SK-N-SH treated with all-trans-retinoic acid at 6 μM for 48 hours (cell line): ENCODE measurements at regions not wholly inside any gene's neighbourhood (a gene's known extent, or its start where the extent isn't known, plus 50 kb on each side); places are given as distances from the start of the nearest gene placed in this dataset.

Source experiments
- ATAC-seq: fragments of 200-7000 bp; cut with Tn5 transposase; 3 replicates; pipeline ENCODE4 v1.9.1; 2020; ENCODE audit warnings: mild to moderate bottlenecking, moderate library complexity
- ARNTL ChIP-seq: fragments of 450-650 bp; formaldehyde crosslinking; IDR thresholded peaks from 2 replicates; pipeline ENCODE4 v1.5.0; 2020; ENCODE audit warnings: low read depth, mild to moderate bottlenecking, moderate library complexity, borderline replicate concordance
- BACH2 ChIP-seq: fragments of 250-450 bp; sonication (Bioruptor Pico); IDR thresholded peaks from 2 replicates; pipeline ENCODE4 v1.9.0; 2021; ENCODE audit warnings: mild to moderate bottlenecking, borderline replicate concordance
- CREB5 ChIP-seq: fragments of 250-450 bp; sonication (Bioruptor Pico); IDR thresholded peaks from 2 replicates; pipeline ENCODE4 v1.5.1; 2020; ENCODE audit warnings: low read depth, mild to moderate bottlenecking, moderate library complexity
- ESRRG ChIP-seq: fragments of 250-450 bp; sonication (Bioruptor Pico); IDR thresholded peaks from 2 replicates; pipeline ENCODE4 v1.6.1; 2021; ENCODE audit warnings: mild to moderate bottlenecking
- PPARA ChIP-seq: fragments of 250-450 bp; sonication (Bioruptor Pico); IDR thresholded peaks from 2 replicates; pipeline ENCODE4 v1.5.0; 2020; ENCODE audit warnings: mild to moderate bottlenecking, borderline replicate concordance
- RARB ChIP-seq: fragments of 250-450 bp; sonication (Bioruptor Pico); IDR thresholded peaks from 2 replicates; pipeline ENCODE4 v1.8.0; 2021; ENCODE audit warnings: mild to moderate bottlenecking, moderate library complexity
- SNAI2 ChIP-seq: fragments of 250-450 bp; sonication (Bioruptor Pico); IDR thresholded peaks from 2 replicates; pipeline ENCODE4 v1.5.0; 2020; ENCODE audit warnings: mild to moderate bottlenecking, moderate library complexity
- TCF4 ChIP-seq: fragments of 250-450 bp; sonication (Bioruptor Pico); IDR thresholded peaks from 2 replicates; pipeline ENCODE4 v1.8.0; 2021; ENCODE audit warnings: mild to moderate bottlenecking, moderate library complexity, borderline replicate concordance
- TOX ChIP-seq: fragments of 250-450 bp; sonication (Bioruptor Pico); IDR thresholded peaks from 2 replicates; pipeline ENCODE4 v1.8.0; 2021; ENCODE audit warnings: mild to moderate bottlenecking, moderate library complexity, borderline replicate concordance
- TSHZ2 ChIP-seq: fragments of 250-450 bp; sonication (Bioruptor Pico); IDR thresholded peaks from 2 replicates; pipeline ENCODE4 v1.5.0; 2020; ENCODE audit warnings: mild to moderate bottlenecking, moderate library complexity
- ZC3H10 ChIP-seq: fragments of 250-450 bp; sonication (Bioruptor Pico); IDR thresholded peaks from 2 replicates; pipeline ENCODE4 v1.5.1; 2021; ENCODE audit warnings: mild to moderate bottlenecking, moderate library complexity
- ZNF565 ChIP-seq: fragments of 450-650 bp; formaldehyde crosslinking; conservative IDR thresholded peaks from 2 replicates; pipeline ENCODE4 v1.5.0; 2020; ENCODE audit warnings: low read depth, mild to moderate bottlenecking, moderate library complexity
- ZNF70 ChIP-seq: fragments of 450-650 bp; formaldehyde crosslinking; IDR thresholded peaks from 2 replicates; pipeline ENCODE4 v1.5.0; 2020; ENCODE audit warnings: mild to moderate bottlenecking, moderate library complexity
- ZNF8 ChIP-seq: fragments of 450-650 bp; formaldehyde crosslinking; IDR thresholded peaks from 2 replicates; pipeline ENCODE4 v1.5.0; 2020; ENCODE audit warnings: mild to moderate bottlenecking, moderate library complexity
- TF ChIP-seq, protein P1 (sequence below): fragments of 250-450 bp; sonication (Bioruptor Pico); IDR thresholded peaks from 2 replicates; pipeline ENCODE4 v1.8.0; 2020; ENCODE audit warnings: mild to moderate bottlenecking, moderate library complexity, borderline replicate concordance
- TF ChIP-seq, protein P2 (sequence below): fragments of 250-450 bp; sonication (Bioruptor Pico); IDR thresholded peaks from 2 replicates; pipeline ENCODE4 v1.5.1; 2021; ENCODE audit warnings: mild to moderate bottlenecking, moderate library complexity
- TF ChIP-seq, protein P3 (sequence below): fragments of 250-450 bp; sonication (Bioruptor Pico); IDR thresholded peaks from 2 replicates; pipeline ENCODE4 v1.8.0; 2021; ENCODE audit warnings: low read depth, mild to moderate bottlenecking, moderate library complexity, borderline replicate concordance

- TF ChIP-seq TOX (CRISPR knock-in tag) (no peak), ARNTL (CRISPR knock-in tag) (no peak), SNAI2 (CRISPR knock-in tag) (no peak), RARB (CRISPR knock-in tag) (no peak), ESRRG (CRISPR knock-in tag) (no peak), CREB5 (no peak)
- TF ChIP-seq, protein P1, sequence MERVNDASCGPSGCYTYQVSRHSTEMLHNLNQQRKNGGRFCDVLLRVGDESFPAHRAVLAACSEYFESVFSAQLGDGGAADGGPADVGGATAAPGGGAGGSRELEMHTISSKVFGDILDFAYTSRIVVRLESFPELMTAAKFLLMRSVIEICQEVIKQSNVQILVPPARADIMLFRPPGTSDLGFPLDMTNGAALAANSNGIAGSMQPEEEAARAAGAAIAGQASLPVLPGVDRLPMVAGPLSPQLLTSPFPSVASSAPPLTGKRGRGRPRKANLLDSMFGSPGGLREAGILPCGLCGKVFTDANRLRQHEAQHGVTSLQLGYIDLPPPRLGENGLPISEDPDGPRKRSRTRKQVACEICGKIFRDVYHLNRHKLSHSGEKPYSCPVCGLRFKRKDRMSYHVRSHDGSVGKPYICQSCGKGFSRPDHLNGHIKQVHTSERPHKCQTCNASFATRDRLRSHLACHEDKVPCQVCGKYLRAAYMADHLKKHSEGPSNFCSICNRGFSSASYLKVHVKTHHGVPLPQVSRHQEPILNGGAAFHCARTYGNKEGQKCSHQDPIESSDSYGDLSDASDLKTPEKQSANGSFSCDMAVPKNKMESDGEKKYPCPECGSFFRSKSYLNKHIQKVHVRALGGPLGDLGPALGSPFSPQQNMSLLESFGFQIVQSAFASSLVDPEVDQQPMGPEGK (CRISPR knock-in tag) = no peak
- ATAC-seq = no peak
These were observed 205.3 kb downstream of the HTR7 start for GRCh38 chr10:90652519-90652918.

GRCh38 chr10:90658791-90659190 is 199.0 kb downstream of the HTR7 start:
- ATAC-seq = 0 out of 3 replicates have a peak, but pooled peaks have one; percentile 44
- TF ChIP-seq TSHZ2 (CRISPR knock-in tag) (no peak), RARB (CRISPR knock-in tag) (no peak), SNAI2 (CRISPR knock-in tag) (no peak), TCF4 (CRISPR knock-in tag) (no peak), CREB5 (no peak), ZNF8 (no peak), ARNTL (CRISPR knock-in tag) (no peak)

GRCh38 chr10:90665905-90666662 is 191.8 kb downstream of the HTR7 start:
- no peak for TF ChIP-seq ZC3H10 (CRISPR knock-in tag)
- no peak for TF ChIP-seq ARNTL (CRISPR knock-in tag)
- TF ChIP-seq, protein P2, sequence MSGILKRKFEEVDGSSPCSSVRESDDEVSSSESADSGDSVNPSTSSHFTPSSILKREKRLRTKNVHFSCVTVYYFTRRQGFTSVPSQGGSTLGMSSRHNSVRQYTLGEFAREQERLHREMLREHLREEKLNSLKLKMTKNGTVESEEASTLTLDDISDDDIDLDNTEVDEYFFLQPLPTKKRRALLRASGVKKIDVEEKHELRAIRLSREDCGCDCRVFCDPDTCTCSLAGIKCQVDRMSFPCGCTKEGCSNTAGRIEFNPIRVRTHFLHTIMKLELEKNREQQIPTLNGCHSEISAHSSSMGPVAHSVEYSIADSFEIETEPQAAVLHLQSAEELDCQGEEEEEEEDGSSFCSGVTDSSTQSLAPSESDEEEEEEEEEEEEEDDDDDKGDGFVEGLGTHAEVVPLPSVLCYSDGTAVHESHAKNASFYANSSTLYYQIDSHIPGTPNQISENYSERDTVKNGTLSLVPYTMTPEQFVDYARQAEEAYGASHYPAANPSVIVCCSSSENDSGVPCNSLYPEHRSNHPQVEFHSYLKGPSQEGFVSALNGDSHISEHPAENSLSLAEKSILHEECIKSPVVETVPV (CRISPR knock-in tag) = no peak
- TF ChIP-seq ZNF8 = no peak
- no peak for TF ChIP-seq TCF4 (CRISPR knock-in tag)
- TF ChIP-seq ZNF565 (CRISPR knock-in tag) = no peak
- TF ChIP-seq ESRRG (CRISPR knock-in tag) = no peak
- no peak for TF ChIP-seq BACH2 (CRISPR knock-in tag)
- TF ChIP-seq, protein P3, sequence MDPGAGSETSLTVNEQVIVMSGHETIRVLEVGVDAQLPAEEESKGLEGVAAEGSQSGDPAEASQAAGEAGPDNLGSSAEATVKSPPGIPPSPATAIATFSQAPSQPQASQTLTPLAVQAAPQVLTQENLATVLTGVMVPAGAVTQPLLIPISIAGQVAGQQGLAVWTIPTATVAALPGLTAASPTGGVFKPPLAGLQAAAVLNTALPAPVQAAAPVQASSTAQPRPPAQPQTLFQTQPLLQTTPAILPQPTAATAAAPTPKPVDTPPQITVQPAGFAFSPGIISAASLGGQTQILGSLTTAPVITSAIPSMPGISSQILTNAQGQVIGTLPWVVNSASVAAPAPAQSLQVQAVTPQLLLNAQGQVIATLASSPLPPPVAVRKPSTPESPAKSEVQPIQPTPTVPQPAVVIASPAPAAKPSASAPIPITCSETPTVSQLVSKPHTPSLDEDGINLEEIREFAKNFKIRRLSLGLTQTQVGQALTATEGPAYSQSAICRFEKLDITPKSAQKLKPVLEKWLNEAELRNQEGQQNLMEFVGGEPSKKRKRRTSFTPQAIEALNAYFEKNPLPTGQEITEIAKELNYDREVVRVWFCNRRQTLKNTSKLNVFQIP (CRISPR knock-in tag) = no peak
- TF ChIP-seq ZNF70 (CRISPR knock-in tag) = no peak
- TF ChIP-seq TSHZ2 (CRISPR knock-in tag) = no peak
- no peak for TF ChIP-seq PPARA
- TF ChIP-seq, protein P1 (CRISPR knock-in tag) = no peak
- ATAC-seq = no peak
